ENCODE measurements at regions not wholly inside any gene's neighbourhood (a gene's known extent, or its start where the extent isn't known, plus 50 kb on each side); places are given as distances from the start of the nearest gene placed in this dataset.

- TF ChIP-seq, protein P1, sequence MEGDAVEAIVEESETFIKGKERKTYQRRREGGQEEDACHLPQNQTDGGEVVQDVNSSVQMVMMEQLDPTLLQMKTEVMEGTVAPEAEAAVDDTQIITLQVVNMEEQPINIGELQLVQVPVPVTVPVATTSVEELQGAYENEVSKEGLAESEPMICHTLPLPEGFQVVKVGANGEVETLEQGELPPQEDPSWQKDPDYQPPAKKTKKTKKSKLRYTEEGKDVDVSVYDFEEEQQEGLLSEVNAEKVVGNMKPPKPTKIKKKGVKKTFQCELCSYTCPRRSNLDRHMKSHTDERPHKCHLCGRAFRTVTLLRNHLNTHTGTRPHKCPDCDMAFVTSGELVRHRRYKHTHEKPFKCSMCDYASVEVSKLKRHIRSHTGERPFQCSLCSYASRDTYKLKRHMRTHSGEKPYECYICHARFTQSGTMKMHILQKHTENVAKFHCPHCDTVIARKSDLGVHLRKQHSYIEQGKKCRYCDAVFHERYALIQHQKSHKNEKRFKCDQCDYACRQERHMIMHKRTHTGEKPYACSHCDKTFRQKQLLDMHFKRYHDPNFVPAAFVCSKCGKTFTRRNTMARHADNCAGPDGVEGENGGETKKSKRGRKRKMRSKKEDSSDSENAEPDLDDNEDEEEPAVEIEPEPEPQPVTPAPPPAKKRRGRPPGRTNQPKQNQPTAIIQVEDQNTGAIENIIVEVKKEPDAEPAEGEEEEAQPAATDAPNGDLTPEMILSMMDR (IDR thresholded peaks at IDR 0.05; ENCODE audit: low read length), result no peak
- no peak for TF ChIP-seq EZH2 (IDR thresholded peaks at IDR 0.05; ENCODE audit: borderline replicate concordance, low read length)
These were observed 360.4 kb upstream of the DSEL start for GRCh38 chr18:67876871-67877270.

All from OCI-LY1 (cell line).